Activated CD8-positive, alpha-beta T cell treated with anti-CD3 and anti-CD28 coated beads for 36 hours (primary cell): ENCODE measurements at regions not wholly inside any gene's neighbourhood (a gene's known extent, or its start where the extent isn't known, plus 50 kb on each side); places are given as distances from the start of the nearest gene placed in this dataset.

Experiments
- ATAC-seq: fragments of 200-7000 bp; cut with Tn5 transposase; one replicate; pipeline ENCODE4 v1.10.0; 2021; ENCODE audit warnings: mild to moderate bottlenecking, moderate library complexity
- CTCF ChIA-PET: fragments of 350-600 bp; sonication (Branson Sonifier 250); formaldehyde crosslinking; loops from one replicate; lab custom pipeline; 2021; ENCODE audit warnings: antibody characterized with exemption; lab: Charles Lee
- POLR2A ChIA-PET: fragments of 350-600 bp; sonication (Branson Sonifier 250); formaldehyde crosslinking; loops from one replicate; lab custom pipeline; 2021; ENCODE audit warnings: antibody characterized with exemption; lab: Charles Lee
- DNase-seq: peaks from one replicate; pipeline ENCODE4 v3.0.0-alpha.2; 2020
- H3K27ac Mint-ChIP-seq: one replicate; pipeline ENCODE4 v1.8.0; 2021; ENCODE audit warnings: mild to moderate bottlenecking, mixed read lengths
- H3K27me3 Mint-ChIP-seq: one replicate; pipeline ENCODE4 v1.8.0; 2021; ENCODE audit warnings: mixed read lengths
- H3K36me3 Mint-ChIP-seq: one replicate; pipeline ENCODE4 v1.8.0; 2021; ENCODE audit warnings: low read depth, mixed read lengths
- H3K4me1 Mint-ChIP-seq: one replicate; pipeline ENCODE4 v1.8.0; 2021; ENCODE audit warnings: low read depth, mixed read lengths
- H3K4me3 Mint-ChIP-seq: one replicate; pipeline ENCODE4 v1.8.0; 2021; ENCODE audit warnings: mild to moderate bottlenecking, moderate library complexity, mixed read lengths
- H3K9me3 Mint-ChIP-seq: one replicate; pipeline ENCODE4 v1.8.0; 2021; ENCODE audit warnings: mixed read lengths
- CTCF ChIP-seq: fragments of 200-600 bp; IDR thresholded peaks from one replicate; pipeline ENCODE4 v1.8.0; 2022; ENCODE audit warnings: antibody characterized with exemption, mild to moderate bottlenecking
- intact Hi-C: fragments of 100-400 bp; cut with micrococcal nuclease; formaldehyde crosslinking; loops from one replicate; pipeline ENCODE4 v1.10.0; 2022

- DNase-seq (peak; percentile 23), ATAC-seq (peak; percentile 64)
- Mint-ChIP-seq H3K36me3 (no peaks in the 10 kb centered on the region), H3K27ac (no peak overlapping the region), H3K4me1 (peaks cover 5% of the 10 kb centered on the region), H3K4me3 (no peak overlapping the region), H3K27me3 (peaks cover 3% of the 10 kb centered on the region), H3K9me3 (peaks cover 10% of the 10 kb centered on the region)
- ChIA-PET POLR2A (no interaction called here), CTCF (interaction anchor here (0.6 to 3.6 kb wide), 19 partner anchors 9 to 210 kb away, joined by 3 to 23 read pairs (median 5); no protein-coding TSS in a partner anchor)
- intact Hi-C loops = no loop called here
- peak; percentile 67 for TF ChIP-seq CTCF
These were observed 283.5 kb downstream of the S1PR1 start for GRCh38 chr1:101520302-101520701.

- CTCF ChIA-PET = interaction anchor here (0.9 to 3.6 kb wide), 2 partner anchors 16 to 1992 kb away, joined by 3 to 23 read pairs; no protein-coding TSS in a partner anchor
These were observed 285.7 kb downstream of the S1PR1 start for GRCh38 chr1:101522486-101522885.

GRCh38 chr1:101526813-101527212 lies 290.0 kb downstream of the S1PR1 start:
- ATAC-seq (no peak), DNase-seq (no peak)
- Mint-ChIP-seq H3K4me3 (no peak overlapping the region), H3K36me3 (no peaks in the 10 kb centered on the region), H3K4me1 (peaks cover 5% of the 10 kb centered on the region), H3K27ac (no peak overlapping the region), H3K27me3 (peaks cover 3% of the 10 kb centered on the region), H3K9me3 (peaks cover 3% of the 10 kb centered on the region)
- intact Hi-C loops = no loop called here
- POLR2A ChIA-PET = no interaction called here
- CTCF ChIA-PET = interaction anchor here (2.6 kb wide), 1 partner anchor 20 kb away, joined by 7 read pairs; no protein-coding TSS in a partner anchor
- no peak for TF ChIP-seq CTCF

More at GRCh38 chr1:101522486-101522885, 285.7 kb downstream of the S1PR1 start:
- Mint-ChIP-seq H3K36me3 (no peaks in the 10 kb centered on the region), H3K27me3 (peaks cover 5% of the 10 kb centered on the region), H3K9me3 (peaks cover 6% of the 10 kb centered on the region), H3K4me1 (peaks cover 5% of the 10 kb centered on the region), H3K27ac (no peak overlapping the region), H3K4me3 (no peak overlapping the region)
- no peak for DNase-seq
- POLR2A ChIA-PET = no interaction called here
- no peak for ATAC-seq
- intact Hi-C loops = no loop called here
- TF ChIP-seq CTCF = no peak

GRCh38 chr1:101532377-101532776 lies 295.6 kb downstream of the S1PR1 start:
- H3K27ac Mint-ChIP-seq = no peak overlapping the region
- H3K27me3 Mint-ChIP-seq = peaks cover 4% of the 10 kb centered on the region
- TF ChIP-seq CTCF = no peak
- H3K36me3 Mint-ChIP-seq = no peaks in the 10 kb centered on the region
- intact Hi-C loops = no loop called here
- no peaks in the 10 kb centered on the region for H3K4me1 Mint-ChIP-seq
- no peak overlapping the region for H3K4me3 Mint-ChIP-seq
- DNase-seq (no peak), ATAC-seq (no peak)
- CTCF ChIA-PET = interaction anchor here (1.3 to 1.4 kb wide), 2 partner anchors 12 to 26 kb away, joined by 4 read pairs; no protein-coding TSS in a partner anchor
- POLR2A ChIA-PET = no interaction called here
- H3K9me3 Mint-ChIP-seq = peaks cover 3% of the 10 kb centered on the region

DNA sequence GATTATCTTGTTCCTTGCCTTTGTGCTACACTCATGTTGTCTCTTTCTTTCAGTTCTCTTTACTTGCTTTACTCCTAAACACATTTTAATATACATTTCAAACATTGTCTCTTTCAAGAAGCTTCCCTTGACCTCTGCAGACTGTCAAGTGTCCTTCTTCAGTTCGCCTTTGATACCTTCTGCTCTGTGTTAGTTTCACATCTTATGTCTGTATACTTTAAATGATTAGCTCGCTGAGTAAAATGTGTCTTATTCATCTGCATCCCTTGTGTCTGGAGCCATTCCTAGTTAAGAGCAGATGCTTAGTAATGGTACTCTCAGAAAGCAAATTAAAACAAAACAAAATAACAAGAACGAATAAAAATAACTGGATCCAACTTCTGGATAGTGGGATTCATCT lies 303.3 kb downstream of the S1PR1 start:
- no peak overlapping the region for H3K4me3 Mint-ChIP-seq
- ChIA-PET POLR2A (no interaction called here), CTCF (interaction anchor here (0.6 to 2.1 kb wide), 3 partner anchors 20 to 70 kb away, joined by 3 to 6 read pairs (median 3); no protein-coding TSS in a partner anchor)
- intact Hi-C loops = no loop called here
- no peak for TF ChIP-seq CTCF
- no peaks in the 10 kb centered on the region for H3K4me1 Mint-ChIP-seq
- no peaks in the 10 kb centered on the region for H3K27me3 Mint-ChIP-seq
- H3K27ac Mint-ChIP-seq = no peak overlapping the region
- DNase-seq = no peak
- H3K36me3 Mint-ChIP-seq = no peaks in the 10 kb centered on the region
- no peaks in the 10 kb centered on the region for H3K9me3 Mint-ChIP-seq
- no peak for ATAC-seq
